Spleen (tissue), 11 donors: ENCODE measurements at regions not wholly inside any gene's neighbourhood (a gene's known extent, or its start where the extent isn't known, plus 50 kb on each side); places are given as distances from the start of the nearest gene placed in this dataset.
"Not testable (repeated sequence)": the region's sequence is repeated elsewhere in the genome, so short reads cannot be mapped to it uniquely, and the experiment has no call there.

ENCODE experiments used
- DNase-seq: peaks from one replicate; pipeline ENCODE4 v3.0.0-alpha.2; 2020
- H3K27ac ChIP-seq, 8 donors: fragments of 200-600 bp; sonication (generic) in 7 of 8; 1 replicate in 4 of 8; 2 replicates in 4 of 8; pipeline versions ENCODE4 v1.5.0 to v1.8.0; 2016 to 2021; ENCODE audit warnings: inconsistent platforms in 4 of 8, mild to moderate bottlenecking in 4 of 8, moderate library complexity in 1 of 8
- H3K27me3 ChIP-seq, 7 donors: fragments of 200-600 bp; sonication (generic) in 6 of 7; replicated peaks in 1 of 7; 1 replicate in 4 of 7; 2 replicates in 3 of 7; pipeline versions ENCODE4 v1.5.0 to v1.8.0; 2016 to 2021; ENCODE audit warnings: inconsistent platforms in 3 of 7, mild to moderate bottlenecking in 1 of 7
- H3K36me3 ChIP-seq, 6 donors: fragments of 200-600 bp; sonication (generic) in 5 of 6; 1 replicate in 4 of 6; 2 replicates in 2 of 6; pipeline versions ENCODE4 v1.5.0 to v1.8.0; 2016 to 2021; ENCODE audit warnings: inconsistent platforms in 2 of 6
- H3K4me1 ChIP-seq, 6 donors: fragments of 200-600 bp; sonication (generic) in 5 of 6; 1 replicate in 3 of 6; 2 replicates in 3 of 6; pipeline versions ENCODE4 v1.5.0 to v1.8.0; 2016 to 2021; ENCODE audit warnings: inconsistent platforms in 3 of 6
- H3K4me3 ChIP-seq, 8 donors: fragments of 200-600 bp; sonication (generic) in 7 of 8; 1 replicate in 4 of 8; 2 replicates in 4 of 8; pipeline versions ENCODE4 v1.5.0 to v1.8.0; 2016 to 2021; ENCODE audit warnings: inconsistent platforms in 4 of 8, mild to moderate bottlenecking in 4 of 8, moderate library complexity in 2 of 8
- H3K9me3 ChIP-seq, 8 donors: fragments of 200-600 bp; sonication (generic) in 7 of 8; 1 replicate in 4 of 8; 2 replicates in 4 of 8; pipeline versions ENCODE4 v1.5.0 to v1.8.0; 2016 to 2021; ENCODE audit warnings: inconsistent platforms in 4 of 8
- CTCF ChIP-seq, 11 experiments: fragments of 200-600 bp in 7 of 11; fragments of 450-650 bp in 4 of 11; sonication (generic) in 4 of 11; IDR thresholded peaks in 8 of 11; conservative IDR thresholded peaks in 3 of 11; 1 replicate in 7 of 11; 2 replicates in 4 of 11; pipeline versions ENCODE4 v1.4.0 to v1.8.0; 2016 to 2021; ENCODE audit warnings: antibody characterized with exemption in 11 of 11, inconsistent platforms in 4 of 11, mild to moderate bottlenecking in 1 of 11
- POLR2A ChIP-seq, 3 donors: fragments of 450-650 bp; IDR thresholded peaks; one replicate each; pipeline ENCODE4 v1.5.1; 2017; ENCODE audit warnings: antibody characterized with exemption in 3 of 3, mild to moderate bottlenecking in 1 of 3
- POLR2AphosphoS5 ChIP-seq, 3 donors: sonication (generic); formaldehyde crosslinking; IDR thresholded peaks; one replicate each; pipeline ENCODE4 v1.5.1; 2017; ENCODE audit warnings: antibody characterized with exemption in 3 of 3
- WGBS, 5 donors: extraction: QIAGEN DNeasy Blood & Tissue Kit in 3 of 5; methylation state at CpG; one replicate each; pipeline versions ENCODE4 v1.1.5 to v1.1.7; 2013 to 2018; 5-methylcytosine and 5-hydroxymethylcytosine counted together
- intact Hi-C: fragments of 100-400 bp; cut with DNase I; formaldehyde crosslinking; loops from one replicate; pipeline ENCODE4 v1.15.0; 2023; ENCODE audit warnings: low total_unique reads
- donor health status: healthy with polysubstance abuse.
- donor health status: DM: no; HTN: no; CAD: no; lungs with moderate emphysema.
- donor health status: DM: no; HTN: no; CAD: no.
- donor health status: Bipolar disorder and iron deficiency.
- donor health status: healthy.
- donor health status: DM: no; HTN: no; CAD: no.
- donor health status: DM: yes; HTN: yes; CAD: no.

GRCh38 chr20:48375804-48376203, 452.0 kb downstream of the PREX1 start:
- DNase-seq, result no peak
- intact Hi-C loops, result no loop called here
- H3K27ac ChIP-seq, result no peak overlapping the region
- no peaks in the 10 kb centered on the region for H3K36me3 ChIP-seq
- WGBS, 5 donors, result 82 to 91% (median 89%) methylated on average over 8 of the region's 8 CpGs
- no peak for TF ChIP-seq CTCF (IDR thresholded peaks at IDR 0.05 in 8 of 11, conservative IDR thresholded peaks at IDR 0.05 in 3 of 11)
- no peak for TF ChIP-seq POLR2AphosphoS5 (IDR thresholded peaks at IDR 0.05)
- TF ChIP-seq POLR2A (IDR thresholded peaks at IDR 0.05), result no peak
- peaks cover 0 to 16% (median 10%) of the 10 kb centered on the region in 6 donors for H3K4me1 ChIP-seq
- no peak overlapping the region for H3K4me3 ChIP-seq
- peaks cover 0 to 31% (median 0%) of the 10 kb centered on the region in 7 donors for H3K27me3 ChIP-seq
- no peaks in the 10 kb centered on the region for H3K9me3 ChIP-seq

GRCh38 chr20:48374991-48375595, 452.7 kb downstream of the PREX1 start:
- 61 to 78% (median 71%) methylated on average over 13 to 16 of the region's 16 CpGs for WGBS, 5 donors

GRCh38 chr20:48374031-48374907, 453.5 kb downstream of the PREX1 start:
- peak; percentile 79 for DNase-seq
- H3K4me3 ChIP-seq, H3K27ac ChIP-seq, intact Hi-C loops, H3K9me3 ChIP-seq, H3K36me3 ChIP-seq: not testable (repeated sequence)
- TF ChIP-seq CTCF (IDR thresholded peaks at IDR 0.05 in 8 of 11, conservative IDR thresholded peaks at IDR 0.05 in 3 of 11) (peak in 2 of 11 experiments; percentile 10 to 35), POLR2AphosphoS5 (IDR thresholded peaks at IDR 0.05) (peak; percentile 54 to 77 (median 67))
- Histone ChIP-seq H3K4me1 (peaks cover 0 to 16% (median 10%) of the 10 kb centered on the region in 6 donors), H3K27me3 (peaks cover 0 to 35% (median 0%) of the 10 kb centered on the region in 7 donors)
- 23 to 35% (median 31%) methylated on average over 23 to 26 of the region's 26 CpGs for WGBS, 5 donors

More at GRCh38 chr20:48374991-48375595, 452.7 kb downstream of the PREX1 start:
- H3K36me3 ChIP-seq, result no peaks in the 10 kb centered on the region
- intact Hi-C loops, result no loop called here
- peaks cover 0 to 16% (median 10%) of the 10 kb centered on the region in 6 donors for H3K4me1 ChIP-seq
- H3K27me3 ChIP-seq, result peaks cover 0 to 31% (median 0%) of the 10 kb centered on the region in 7 donors
- DNase-seq, result peak; percentile 55
- H3K27ac ChIP-seq, result no peak overlapping the region
- H3K9me3 ChIP-seq, result no peaks in the 10 kb centered on the region
- H3K4me3 ChIP-seq, result no peak overlapping the region
- no peak for TF ChIP-seq POLR2AphosphoS5 (IDR thresholded peaks at IDR 0.05)
- no peak for TF ChIP-seq POLR2A (IDR thresholded peaks at IDR 0.05)
- no peak for TF ChIP-seq CTCF (IDR thresholded peaks at IDR 0.05 in 8 of 11, conservative IDR thresholded peaks at IDR 0.05 in 3 of 11)

DNA sequence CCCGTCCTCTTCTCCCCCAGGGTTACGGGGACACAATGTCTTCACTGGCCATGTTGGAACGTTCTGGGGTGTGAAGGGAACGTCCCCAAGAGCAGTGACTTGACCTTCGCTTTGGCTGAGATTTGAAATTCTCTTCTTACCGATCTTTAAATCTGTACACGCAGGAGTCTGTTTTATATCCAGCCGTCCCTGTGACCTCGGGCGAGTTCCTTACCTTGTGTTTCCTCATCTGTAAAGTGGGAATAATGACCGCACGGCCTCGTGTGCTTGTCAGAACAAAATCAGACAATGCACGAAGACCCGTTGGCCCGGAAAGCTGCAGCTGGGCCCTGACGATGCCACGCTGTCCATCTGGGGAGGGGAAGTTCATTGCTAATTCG, 454.3 kb downstream of the PREX1 start:
- Histone ChIP-seq H3K27ac (no peak overlapping the region), H3K4me3 (no peak overlapping the region), H3K36me3 (no peaks in the 10 kb centered on the region), H3K4me1 (peaks cover 0 to 16% (median 10%) of the 10 kb centered on the region in 6 donors), H3K27me3 (peaks cover 0 to 42% (median 0%) of the 10 kb centered on the region in 7 donors), H3K9me3 (no peaks in the 10 kb centered on the region)
- TF ChIP-seq POLR2A (IDR thresholded peaks at IDR 0.05), result no peak
- no peak for TF ChIP-seq POLR2AphosphoS5 (IDR thresholded peaks at IDR 0.05)
- no peak for TF ChIP-seq CTCF (IDR thresholded peaks at IDR 0.05 in 8 of 11, conservative IDR thresholded peaks at IDR 0.05 in 3 of 11)
- whole genome bisulfite sequencing, 5 donors, result 73 to 87% (median 81%) methylated on average over 19 of the region's 19 CpGs
- intact Hi-C loops, result no loop called here
- no peak for DNase-seq

DNA sequence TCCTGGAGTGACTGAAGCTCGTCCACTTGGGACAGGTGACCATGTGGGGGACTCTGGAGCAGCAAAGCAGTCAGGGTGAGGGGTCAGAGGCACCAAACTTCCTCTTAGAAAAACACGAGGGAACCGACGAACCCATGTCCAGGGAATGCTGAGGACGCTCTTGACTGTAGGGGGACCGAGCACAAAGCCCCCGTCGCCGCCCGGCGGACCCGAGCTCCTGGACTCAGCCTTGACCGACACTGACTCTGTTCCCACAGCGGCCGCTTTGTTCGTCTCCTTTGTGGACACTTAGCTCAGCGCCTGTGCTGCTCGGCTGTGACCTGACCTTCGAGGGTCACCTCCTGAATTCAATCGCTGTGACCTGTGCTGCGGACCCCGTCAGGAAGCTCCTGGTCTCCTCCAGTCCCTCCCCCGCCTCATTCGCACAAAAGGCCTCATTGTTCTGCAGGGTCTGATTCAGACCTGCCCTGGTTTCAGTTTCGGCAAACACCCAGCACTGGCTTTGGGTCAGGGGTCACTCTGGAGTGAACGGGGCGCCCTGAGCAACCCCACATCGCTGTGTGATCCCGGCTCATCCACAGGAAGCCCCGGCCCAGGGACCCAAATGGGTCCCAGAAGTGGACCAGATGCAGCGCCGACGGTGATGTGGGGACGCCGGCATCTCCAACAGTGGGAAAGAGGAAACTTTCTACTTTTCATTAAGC, 454.8 kb downstream of the PREX1 start:
- Histone ChIP-seq H3K4me1 (peaks cover 0 to 16% (median 10%) of the 10 kb centered on the region in 6 donors), H3K27me3 (peaks cover 0 to 43% (median 0%) of the 10 kb centered on the region in 7 donors)
- DNase-seq, H3K9me3 ChIP-seq, H3K27ac ChIP-seq, H3K4me3 ChIP-seq, H3K36me3 ChIP-seq, intact Hi-C loops: not testable (repeated sequence)
- WGBS, 5 donors, result 70 to 83% (median 80%) methylated on average over 26 to 35 of the region's 35 CpGs
